PC-9 (cell line): ENCODE measurements at regions not wholly inside any gene's neighbourhood (a gene's known extent, or its start where the extent isn't known, plus 50 kb on each side); places are given as distances from the start of the nearest gene placed in this dataset.

ENCODE experiments used
- EZH2 ChIP-seq: fragments of 200-600 bp; sonication (generic); IDR thresholded peaks from 2 replicates; pipeline ENCODE4 v1.8.0; 2017; ENCODE audit warnings: antibody characterized with exemption, low read depth
- TF ChIP-seq, protein P1 (sequence below): fragments of 200-600 bp; sonication (generic); conservative IDR thresholded peaks from 2 replicates; pipeline ENCODE4 v1.6.1; 2017; ENCODE audit warnings: mixed run types, antibody characterized with exemption, mild to moderate bottlenecking, moderate library complexity

DNA sequence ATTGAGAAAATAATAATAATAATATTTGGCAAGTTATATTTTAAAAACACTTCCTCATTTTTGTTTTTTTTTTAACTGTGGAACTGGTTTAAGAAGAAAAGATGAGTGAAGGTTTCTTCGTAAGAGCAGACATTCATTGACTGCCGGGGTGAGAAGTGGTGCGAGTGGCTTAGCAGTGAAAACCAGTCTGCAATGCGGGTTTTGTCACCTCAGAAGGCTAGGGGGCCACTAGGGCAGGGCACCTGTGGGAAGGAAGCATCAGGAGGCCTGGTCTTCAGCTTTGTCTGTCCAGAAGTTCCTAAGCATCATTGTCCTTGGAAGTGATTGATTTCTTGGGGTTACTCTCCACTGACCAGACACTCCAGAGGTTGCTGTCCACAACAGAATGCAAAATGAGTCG, 339.2 kb downstream of the ZNF326 start:
- TF ChIP-seq, protein P1, sequence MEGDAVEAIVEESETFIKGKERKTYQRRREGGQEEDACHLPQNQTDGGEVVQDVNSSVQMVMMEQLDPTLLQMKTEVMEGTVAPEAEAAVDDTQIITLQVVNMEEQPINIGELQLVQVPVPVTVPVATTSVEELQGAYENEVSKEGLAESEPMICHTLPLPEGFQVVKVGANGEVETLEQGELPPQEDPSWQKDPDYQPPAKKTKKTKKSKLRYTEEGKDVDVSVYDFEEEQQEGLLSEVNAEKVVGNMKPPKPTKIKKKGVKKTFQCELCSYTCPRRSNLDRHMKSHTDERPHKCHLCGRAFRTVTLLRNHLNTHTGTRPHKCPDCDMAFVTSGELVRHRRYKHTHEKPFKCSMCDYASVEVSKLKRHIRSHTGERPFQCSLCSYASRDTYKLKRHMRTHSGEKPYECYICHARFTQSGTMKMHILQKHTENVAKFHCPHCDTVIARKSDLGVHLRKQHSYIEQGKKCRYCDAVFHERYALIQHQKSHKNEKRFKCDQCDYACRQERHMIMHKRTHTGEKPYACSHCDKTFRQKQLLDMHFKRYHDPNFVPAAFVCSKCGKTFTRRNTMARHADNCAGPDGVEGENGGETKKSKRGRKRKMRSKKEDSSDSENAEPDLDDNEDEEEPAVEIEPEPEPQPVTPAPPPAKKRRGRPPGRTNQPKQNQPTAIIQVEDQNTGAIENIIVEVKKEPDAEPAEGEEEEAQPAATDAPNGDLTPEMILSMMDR = no peak
- no peak for TF ChIP-seq EZH2
